Endometrium (tissue), 2 donors: ENCODE measurements at regions not wholly inside any gene's neighbourhood (a gene's known extent, or its start where the extent isn't known, plus 50 kb on each side); places are given as distances from the start of the nearest gene placed in this dataset.

Experiments
- FAIRE-seq: peaks from 2 replicates; lab custom pipeline; 2012; peaks lifted over from hg19 to GRCh38; lab: Jason Lieb, UNC
- donor health status: control.
- donor health status: control.

- FAIRE-seq: no peak
These were observed 191.7 kb upstream of the TWIST2 start for GRCh38 chr2:238655974-238656722.

GRCh38 chr2:238657132-238658053 lies 190.5 kb upstream of the TWIST2 start:
- FAIRE-seq: no peak

- FAIRE-seq: no peak
These were observed 189.9 kb upstream of the TWIST2 start for GRCh38 chr2:238658054-238658407.

GRCh38 chr2:238658820-238659219 lies 189.1 kb upstream of the TWIST2 start:
- no peak for FAIRE-seq

- no peak for FAIRE-seq
These were observed 188.7 kb upstream of the TWIST2 start for GRCh38 chr2:238659231-238659630.

- FAIRE-seq: no peak
These were observed 184.3 kb upstream of the TWIST2 start for GRCh38 chr2:238663586-238663985.

- no peak for FAIRE-seq
These were observed 182.0 kb upstream of the TWIST2 start for GRCh38 chr2:238665919-238666318.

GRCh38 chr2:238666543-238666942 lies 181.3 kb upstream of the TWIST2 start:
- no peak for FAIRE-seq

- no peak for FAIRE-seq
These were observed 180.9 kb upstream of the TWIST2 start for GRCh38 chr2:238667008-238667407.

- FAIRE-seq: no peak
These were observed 180.2 kb upstream of the TWIST2 start for GRCh38 chr2:238667639-238668038.

- FAIRE-seq: no peak
These were observed 179.5 kb upstream of the TWIST2 start for GRCh38 chr2:238668426-238668825.

GRCh38 chr2:238669046-238669445 lies 178.8 kb upstream of the TWIST2 start:
- no peak for FAIRE-seq

- FAIRE-seq: no peak
These were observed 178.3 kb upstream of the TWIST2 start for GRCh38 chr2:238669581-238670080.

GRCh38 chr2:238670111-238670585 lies 177.7 kb upstream of the TWIST2 start:
- FAIRE-seq: no peak

- no peak for FAIRE-seq
These were observed 165.3 kb upstream of the TWIST2 start for GRCh38 chr2:238682536-238682935.

GRCh38 chr2:238684362-238685326 lies 163.2 kb upstream of the TWIST2 start:
- FAIRE-seq: no peak

GRCh38 chr2:238685327-238685709 lies 162.6 kb upstream of the TWIST2 start:
- FAIRE-seq: no peak

- FAIRE-seq: no peak
These were observed 162.2 kb upstream of the TWIST2 start for GRCh38 chr2:238685713-238686112.

GRCh38 chr2:238686223-238686622 lies 161.7 kb upstream of the TWIST2 start:
- FAIRE-seq: no peak

- FAIRE-seq: no peak
These were observed 159.4 kb upstream of the TWIST2 start for GRCh38 chr2:238688193-238689153.

- no peak for FAIRE-seq
These were observed 158.6 kb upstream of the TWIST2 start for GRCh38 chr2:238689331-238689730.
